Stimulated activated CD8-positive, alpha-beta memory T cell treated with anti-CD3 and anti-CD28 coated beads, Interleukin-7, amount 100 ng/mL, for 4 hours (primary cell): ENCODE measurements at regions not wholly inside any gene's neighbourhood (a gene's known extent, or its start where the extent isn't known, plus 50 kb on each side); places are given as distances from the start of the nearest gene placed in this dataset.

Source experiments
- DNase-seq, 2 donors: peaks; one replicate each; pipeline ENCODE4 v3.0.0-alpha.2; 2020; ENCODE audit warnings: low read depth in 2 of 2

DNA sequence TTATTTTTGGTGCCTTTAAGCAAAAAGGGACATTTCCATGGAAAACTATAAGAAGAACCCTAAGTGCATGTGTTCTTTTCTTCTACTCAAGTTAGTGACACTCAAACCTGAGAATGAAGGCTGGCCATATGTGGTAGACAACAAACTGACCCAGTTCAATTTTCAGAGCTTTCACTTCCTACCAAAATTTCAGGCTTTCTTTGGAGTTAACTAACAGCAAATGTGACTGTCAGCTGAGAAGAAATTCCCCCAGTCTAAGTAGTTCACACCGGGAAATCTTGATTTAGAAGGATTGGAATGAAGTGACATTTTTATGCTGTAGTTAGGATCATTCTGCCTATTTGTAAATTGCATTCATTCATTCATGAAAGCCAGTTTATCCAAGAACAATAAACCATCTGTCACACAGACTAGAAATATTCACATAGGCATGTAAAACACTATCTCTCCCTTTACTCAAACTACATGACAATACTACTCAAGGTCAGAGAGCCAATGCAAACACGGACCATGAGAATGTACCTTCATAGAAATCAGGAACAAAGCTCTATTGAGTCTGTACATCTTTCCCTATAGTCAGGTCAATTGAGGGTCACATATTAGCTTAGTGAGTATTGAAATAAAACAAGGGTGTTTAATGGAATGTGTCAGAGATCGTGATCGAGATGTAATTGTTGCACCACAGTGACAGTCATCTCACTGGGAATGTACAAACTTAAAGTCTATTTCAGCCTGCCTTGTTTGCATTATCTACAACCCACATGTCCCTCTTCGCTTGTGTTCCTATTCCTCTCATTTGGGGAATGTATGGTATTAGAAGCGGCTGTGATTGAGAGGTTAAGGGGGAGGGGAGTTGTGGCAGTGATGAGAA is 113.8 kb upstream of the TGFBR2 start:
- no peak for DNase-seq

DNA sequence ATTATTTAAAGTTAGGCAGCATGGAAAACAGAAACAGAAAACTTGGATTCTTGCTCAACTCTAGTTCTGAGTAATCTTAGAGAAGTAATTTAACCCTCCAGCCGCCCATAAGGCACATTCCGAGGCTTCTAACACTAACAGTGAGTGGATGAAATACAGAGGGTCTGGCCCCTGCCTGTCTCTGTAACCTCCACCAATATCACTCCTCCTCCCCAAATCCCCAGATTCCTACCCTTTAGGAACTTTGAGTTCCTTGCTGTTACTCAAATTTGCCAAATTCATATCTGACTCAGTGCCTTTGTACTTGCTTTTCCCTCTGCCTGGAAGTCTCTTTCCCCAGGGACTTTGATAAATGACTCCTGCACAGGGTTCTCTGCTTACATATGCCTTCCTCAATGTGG is 112.5 kb upstream of the TGFBR2 start:
- DNase-seq: no peak

DNA sequence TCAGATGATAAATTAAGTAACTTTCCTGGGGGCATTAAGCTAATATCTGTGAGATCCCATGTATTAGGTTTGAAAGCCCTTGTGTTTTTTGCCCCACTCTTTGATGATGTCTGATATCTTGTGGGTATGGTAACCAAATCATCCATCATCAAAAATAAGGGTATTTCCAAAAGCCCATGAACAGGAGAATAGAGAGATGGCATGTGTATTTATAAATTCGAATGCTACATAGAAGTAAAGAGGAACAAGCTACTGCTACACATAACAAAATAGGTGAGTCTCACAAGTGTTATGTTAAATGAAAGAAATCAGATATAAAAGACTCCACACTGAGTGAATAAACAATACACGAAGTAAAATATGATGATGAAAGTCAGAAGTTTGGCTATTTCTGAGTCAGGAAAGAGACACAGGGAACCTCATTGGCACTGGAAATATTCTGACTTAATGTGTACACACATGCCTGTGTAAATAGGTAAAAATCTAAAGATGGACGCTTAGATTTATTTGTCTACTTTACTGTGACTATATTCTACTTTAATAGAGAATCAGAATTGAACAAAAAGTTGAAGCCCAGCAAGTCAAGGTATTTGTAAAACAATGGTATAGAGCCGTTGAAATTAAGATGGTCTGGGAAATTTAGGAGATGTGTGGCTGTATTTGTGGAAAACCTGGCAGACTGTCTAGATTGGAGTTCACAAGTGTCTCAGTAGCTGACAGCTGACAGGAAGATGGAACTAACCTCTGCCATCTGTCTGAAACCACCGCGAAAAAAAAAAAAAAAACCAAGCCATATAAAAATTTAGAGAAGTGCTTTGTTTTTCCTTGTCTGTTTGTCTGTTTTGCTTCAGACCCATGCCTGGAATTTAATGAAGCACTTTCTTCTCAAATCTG is 111.0 kb upstream of the TGFBR2 start:
- DNase-seq: no peak

DNA sequence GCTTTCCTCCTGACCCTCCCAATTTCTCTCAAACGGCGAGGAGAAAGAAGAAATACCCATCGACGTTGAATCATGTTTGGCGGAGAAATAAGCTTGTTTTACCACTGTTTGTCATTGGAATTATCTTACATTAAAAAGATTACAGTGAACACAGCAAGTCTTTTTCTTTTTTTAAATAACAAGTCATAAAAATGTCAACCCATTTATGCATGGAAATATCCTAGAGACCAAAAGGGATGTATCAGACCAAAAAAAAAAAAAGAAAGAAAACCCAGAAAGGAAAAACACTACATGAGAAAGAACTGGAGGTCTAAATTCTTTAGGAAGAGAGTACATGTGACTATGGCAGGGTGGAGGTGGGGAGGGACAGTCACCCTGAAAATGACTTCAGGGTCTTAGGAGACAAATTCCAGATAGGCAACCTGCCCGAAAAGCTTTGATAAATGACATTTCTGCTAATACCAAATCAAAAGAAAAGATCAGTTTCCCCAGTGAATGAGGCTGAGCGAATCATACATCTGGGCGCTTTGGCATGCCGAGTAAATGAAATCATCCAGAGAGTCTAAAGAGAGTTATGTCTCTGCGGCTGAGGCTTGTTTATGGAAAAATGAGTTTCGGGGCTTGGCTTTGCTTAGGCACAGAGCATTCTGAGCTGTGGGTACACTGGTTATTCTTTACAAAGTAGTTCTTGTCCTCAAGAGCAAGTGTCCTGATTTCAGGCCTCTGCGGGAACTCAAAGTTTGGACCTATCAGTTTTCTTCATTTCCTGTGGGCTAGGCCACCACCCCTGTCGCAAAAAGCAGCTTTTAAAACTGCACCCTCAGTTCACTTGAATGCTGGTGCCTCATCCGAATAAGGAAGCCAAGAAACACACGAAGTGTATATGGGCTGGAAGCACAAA is 110.1 kb upstream of the TGFBR2 start:
- no peak for DNase-seq

DNA sequence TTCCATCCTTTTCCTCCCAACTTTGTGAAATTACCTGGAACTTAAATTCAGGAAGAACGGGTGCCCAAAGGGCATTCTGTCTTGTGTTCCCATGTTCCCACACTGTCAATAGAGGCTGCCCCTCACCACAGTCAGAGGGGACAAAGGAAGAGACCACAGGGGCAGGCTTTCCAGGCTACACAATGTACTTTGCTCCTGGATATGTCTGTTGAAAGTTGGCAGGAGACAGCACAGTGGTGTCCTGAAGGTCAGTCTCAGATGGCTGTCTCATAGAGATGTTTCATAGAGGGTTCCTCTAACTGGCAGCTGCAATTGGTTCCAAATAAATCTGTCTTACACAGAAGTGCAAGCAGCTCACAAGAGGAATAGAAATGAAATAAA is 107.8 kb upstream of the TGFBR2 start:
- no peak for DNase-seq

DNA sequence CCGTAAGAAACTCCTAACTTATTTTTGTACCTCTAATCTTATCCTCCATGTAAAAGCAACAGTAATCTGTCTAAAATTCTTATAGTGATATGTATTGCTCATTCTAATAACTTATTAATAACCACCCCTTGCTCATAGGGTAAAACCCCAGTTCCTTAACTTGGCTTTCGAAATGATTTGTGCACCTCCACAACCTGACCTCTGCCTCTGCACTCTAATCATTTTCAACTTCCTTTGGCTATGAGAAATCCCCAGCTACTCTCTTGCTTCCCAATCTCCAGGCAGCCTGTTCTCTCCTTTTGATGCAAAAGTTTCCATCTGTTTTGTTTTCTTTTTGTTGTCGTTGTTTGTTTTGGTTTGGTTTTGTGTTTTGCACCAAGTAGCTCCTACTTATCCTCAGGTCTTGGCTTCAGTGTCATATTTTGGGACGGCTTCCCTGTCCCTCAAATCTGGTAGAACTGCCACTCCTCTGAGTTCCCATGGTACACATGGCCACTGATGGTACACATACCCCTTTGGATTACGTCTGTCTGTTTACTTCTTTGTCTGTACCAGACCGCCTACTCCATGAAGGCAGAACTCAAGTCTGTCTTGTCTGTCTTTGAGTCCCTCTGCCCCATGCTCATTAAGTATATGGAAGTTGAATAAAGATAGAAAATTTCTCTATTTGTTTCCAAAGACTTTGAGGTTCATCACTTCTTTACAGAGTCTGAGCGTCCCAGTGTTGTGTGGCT is 105.6 kb upstream of the TGFBR2 start:
- DNase-seq: no peak

DNA sequence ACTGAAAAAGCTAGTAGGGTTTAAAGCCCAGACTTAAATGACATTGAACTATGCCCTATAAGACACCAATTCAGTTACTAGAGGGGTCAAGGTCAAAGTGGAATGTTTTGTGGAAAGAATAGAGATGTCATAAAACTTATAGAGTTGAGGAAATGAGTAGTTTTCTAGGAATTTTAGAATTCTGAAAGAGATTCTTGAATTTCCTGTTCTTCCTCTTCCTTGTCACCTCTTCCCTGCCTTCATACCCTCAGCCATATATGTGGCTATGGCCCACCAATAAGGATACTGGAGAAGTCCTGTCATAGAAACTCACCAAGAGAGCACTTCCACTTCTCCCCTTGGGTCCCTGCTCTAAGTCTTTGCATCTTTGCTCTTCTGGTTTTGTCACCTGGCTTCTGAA is 104.9 kb upstream of the TGFBR2 start:
- DNase-seq: no peak

DNA sequence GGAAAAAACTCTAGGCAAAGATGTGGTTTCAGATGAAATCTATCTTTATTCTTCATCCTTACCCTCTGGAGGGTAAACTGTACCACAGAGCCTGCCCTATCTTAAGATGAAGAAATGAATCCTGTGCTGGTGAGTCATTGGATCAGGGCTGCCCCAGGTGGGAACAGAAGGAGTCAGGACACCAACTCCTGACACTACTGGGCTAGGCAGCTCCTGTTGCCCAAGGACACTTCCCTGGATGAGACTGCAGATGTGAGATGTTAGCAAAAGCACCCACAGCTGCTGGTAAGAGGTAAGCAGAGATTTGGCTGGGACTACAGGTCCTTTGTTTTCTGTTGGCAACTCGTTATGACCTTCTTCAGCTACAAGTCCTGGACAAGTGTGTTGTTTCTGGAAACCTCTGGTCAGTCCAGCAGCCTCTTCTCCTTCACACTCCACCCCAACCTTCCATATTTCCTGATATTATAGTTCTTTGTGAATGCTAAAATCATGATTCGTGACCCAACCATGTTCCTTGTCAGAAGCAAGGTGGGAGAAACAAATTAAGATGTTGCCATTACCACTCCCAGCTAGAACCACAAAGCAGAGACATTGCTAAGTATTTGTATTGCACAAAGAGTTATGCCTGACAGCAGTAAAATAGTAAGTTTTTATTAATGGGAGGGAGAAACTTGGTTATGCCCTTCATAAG is 104.2 kb upstream of the TGFBR2 start:
- no peak for DNase-seq

DNA sequence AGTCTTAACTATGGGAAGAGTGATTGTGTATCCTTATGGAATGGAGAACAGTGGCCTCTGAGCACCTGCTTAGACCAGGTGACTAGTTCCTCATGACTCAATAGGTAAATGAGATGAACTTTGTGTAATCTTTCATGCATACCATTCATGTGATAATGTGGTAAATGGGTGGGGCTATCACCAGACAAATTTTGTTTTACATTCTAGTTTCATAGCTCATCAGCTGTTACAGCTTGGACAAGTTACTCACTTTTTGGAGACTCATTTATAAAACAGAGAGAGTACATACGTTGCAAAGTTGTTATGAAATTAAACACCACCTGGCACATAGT is 103.7 kb upstream of the TGFBR2 start:
- DNase-seq: no peak

DNA sequence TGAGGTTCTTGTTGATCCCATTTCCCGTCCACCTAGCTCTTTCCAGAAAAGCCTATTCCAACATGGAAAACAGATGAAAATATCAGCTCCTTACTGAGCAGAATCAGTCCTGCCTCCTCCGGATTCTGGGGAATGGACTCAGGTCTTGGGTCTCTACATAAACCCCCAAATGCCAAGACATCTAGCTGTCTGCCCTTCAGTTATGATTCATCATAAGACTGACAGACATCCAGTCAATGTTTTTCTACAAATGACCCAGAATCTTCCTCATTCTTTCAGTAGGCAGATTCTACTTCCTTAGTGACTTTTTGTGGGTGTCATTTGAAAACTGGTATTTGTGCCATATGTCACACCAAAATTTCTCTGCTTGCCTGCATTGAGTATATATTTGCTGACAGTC is 103.0 kb upstream of the TGFBR2 start:
- DNase-seq: no peak

DNA sequence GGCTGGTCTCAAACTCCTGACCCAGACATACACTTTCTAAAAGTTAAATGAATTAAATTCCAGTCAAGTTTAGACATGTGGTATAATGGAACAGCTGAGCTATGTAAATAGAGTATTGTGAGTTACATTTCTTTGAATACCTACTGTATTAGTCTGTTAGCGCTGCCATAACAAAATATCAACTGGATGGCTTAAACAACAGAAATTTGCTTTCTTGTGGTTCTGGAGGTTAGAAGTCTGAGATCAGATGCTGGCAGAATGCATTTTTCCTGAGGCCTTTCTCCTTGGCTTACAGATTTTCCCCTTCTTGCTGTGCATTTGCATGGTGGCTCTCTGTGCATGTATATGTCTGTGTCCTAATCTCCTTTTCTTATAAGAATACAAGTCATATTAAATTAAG is 101.5 kb upstream of the TGFBR2 start:
- no peak for DNase-seq

DNA sequence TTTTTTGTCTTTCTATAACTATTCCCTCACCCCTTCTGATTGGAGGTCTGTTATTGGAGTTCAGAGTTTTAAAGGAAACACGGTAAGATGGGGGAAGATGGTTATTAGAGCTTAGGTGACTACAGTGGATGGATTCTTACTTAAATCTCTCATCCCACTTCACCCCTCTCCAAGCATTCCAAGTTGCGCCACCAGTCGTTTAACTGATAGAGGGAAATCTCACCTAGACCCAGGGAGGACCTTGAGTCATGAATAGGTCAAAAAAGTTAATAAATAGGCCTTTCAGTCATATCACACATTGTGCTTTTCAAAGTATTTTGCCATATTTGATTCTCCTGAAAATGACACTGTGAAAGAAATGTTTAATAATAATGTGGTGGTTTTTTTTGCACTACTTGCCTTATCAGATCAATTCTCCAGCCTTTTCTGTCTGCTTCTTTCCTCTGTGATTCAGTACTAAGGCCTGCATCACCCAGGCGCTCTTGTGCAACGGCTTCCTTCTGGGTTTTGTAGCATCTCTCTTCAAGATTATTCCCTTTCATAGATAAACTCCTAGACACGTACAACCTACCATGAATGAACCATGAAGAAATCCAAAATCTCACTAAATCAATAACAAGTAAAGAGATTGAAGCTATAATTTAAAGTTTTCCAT is 100.4 kb upstream of the TGFBR2 start:
- no peak for DNase-seq

DNA sequence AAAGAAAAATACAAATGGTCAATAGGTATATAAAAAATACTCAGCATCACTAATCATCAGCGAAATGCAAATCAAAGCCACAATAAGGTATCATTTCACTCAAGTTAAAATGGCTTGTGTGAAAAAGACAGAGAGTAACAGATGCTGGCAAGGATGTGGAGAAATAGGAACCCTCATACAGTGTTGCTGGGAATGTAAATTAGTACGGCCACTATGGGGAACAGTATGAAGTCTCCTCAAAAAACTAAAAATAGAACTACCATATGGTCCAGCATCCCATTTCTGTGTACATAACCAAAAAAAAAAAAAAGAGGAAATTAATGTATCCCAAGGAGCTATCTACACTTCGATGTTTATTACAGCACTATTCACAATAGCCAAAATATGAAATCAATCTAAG is 98.1 kb upstream of the TGFBR2 start:
- DNase-seq: no peak

DNA sequence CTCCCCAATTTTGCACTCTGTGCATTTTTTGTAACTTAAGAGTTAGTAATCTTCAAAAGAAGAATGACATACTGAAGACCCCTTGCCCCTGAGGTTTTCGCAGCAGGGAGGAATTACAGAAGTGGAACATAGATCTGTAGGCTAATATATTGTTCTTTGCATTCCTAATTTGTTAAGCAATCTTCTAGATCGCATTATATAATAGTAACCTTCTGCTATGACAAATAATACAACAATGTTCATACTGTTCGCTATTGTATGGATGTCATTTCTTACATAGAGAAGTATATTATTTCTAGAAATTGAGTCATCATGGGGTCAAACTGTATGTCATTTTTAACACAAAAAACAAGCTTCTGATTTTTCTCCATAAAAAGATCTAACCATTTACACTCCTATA is 95.8 kb upstream of the TGFBR2 start:
- DNase-seq: no peak

DNA sequence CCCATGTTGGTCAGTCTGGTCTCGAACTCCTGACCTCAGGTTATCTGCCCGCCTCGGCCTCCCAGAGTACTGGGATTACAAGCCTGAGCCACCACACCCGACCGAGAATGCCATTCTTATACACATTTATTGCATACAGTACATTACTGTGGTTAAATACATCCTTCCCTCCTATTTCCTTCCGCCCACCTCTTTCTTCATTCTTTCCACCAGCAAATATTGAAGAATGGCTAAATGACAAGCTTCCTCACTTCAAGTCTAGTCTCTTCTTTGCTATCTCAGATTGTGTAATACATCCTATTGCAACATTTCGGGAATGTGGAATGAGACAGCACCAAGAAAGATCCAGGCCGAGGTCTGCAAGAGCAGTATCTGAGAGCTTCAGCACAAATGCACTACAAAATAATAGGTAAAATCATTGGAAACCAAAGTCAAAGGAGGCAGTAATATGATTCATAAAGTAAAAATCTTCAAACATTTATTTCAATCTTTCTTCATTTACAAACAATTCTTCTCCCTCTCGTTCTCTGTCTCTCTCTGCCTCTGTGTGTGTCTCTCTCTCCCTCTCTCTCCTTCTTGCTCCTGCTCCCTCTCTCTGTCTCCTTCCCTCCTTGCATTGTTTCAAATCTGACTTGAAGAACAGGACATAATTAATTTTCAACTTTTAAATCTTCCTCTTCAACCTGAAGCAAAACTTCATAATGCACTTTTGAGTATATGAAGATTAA is 94.7 kb upstream of the TGFBR2 start:
- no peak for DNase-seq

DNA sequence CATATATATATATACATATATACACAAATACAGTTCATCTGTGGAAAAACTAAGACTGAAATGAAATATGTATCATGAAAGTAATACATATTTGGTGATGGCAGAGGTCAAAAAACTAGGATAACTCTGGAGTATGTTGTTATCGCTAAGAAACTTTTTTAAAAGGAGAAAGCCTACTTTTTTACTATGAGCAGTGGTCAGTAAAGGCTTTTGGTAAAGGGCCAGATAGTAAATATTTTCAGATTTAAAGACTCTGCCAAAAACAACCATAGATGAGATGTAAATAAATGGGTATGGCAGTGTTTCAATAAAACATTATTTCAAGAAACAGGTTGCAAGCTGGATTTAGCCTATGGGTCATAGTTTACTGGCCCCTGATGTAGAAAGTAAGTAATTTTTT is 93.8 kb upstream of the TGFBR2 start:
- DNase-seq: no peak

DNA sequence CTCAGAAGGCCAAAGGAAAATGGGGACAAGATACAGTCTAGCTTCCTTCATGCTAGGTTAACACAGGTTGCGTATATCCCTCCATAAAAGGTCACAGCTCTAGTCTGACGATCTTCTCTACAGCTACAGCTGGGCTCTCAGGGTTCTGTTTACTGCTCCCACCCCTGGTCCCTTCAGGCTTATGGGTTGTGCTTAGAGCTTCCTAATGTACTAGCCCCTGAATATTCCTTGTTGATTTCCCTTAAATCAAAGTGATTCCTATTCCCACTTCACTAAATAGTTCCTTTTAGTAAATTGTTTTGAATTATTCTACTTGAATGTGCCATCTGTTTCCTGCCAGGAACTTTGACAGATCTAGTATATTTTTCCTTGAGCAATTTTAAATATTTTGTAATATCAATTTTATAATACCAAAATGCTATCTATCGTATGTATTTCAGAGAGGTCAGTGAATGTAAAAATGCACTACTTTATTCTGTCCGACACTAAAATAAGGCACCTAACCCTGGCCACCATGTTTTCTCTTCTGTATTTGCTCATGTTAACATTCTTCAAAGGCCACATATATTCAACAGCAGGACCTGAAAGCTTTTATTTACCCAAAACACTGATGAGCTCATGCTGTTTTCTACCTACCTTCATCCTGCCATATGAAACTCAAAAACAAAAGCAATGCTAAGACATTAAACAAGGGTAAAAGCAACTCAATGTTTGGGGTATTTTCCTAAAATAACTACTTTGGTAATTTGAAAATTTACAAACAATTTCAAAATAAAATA is 92.8 kb upstream of the TGFBR2 start:
- DNase-seq: no peak

DNA sequence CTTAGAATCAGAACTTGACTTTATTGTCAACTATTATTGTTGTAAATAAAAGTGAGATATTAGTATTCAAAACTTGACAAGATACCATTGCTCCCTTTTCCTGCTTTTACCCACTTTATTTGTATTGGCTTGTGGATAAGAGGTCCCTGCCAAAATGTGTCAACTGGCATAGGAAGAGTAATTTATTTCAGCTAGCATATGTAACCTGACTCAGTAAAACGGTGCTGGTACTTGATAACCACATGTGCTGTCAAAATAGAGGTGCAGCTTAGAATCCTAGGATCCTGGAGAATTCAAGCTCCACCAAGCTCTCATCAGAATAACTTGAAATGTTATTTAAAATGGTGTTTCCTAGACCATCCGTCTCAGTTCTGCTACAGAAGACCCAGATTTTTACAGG is 90.2 kb upstream of the TGFBR2 start:
- no peak for DNase-seq
